Neural cell (in vitro differentiated cells): ENCODE measurements at regions not wholly inside any gene's neighbourhood (a gene's known extent, or its start where the extent isn't known, plus 50 kb on each side); places are given as distances from the start of the nearest gene placed in this dataset.

Experiments used
- EZH2 ChIP-seq: fragments of 200-600, 300-800 bp; shearing (Covaris generic), sonication (generic); IDR thresholded peaks from 2 replicates; pipeline ENCODE4 v1.6.1; 2014; ENCODE audit warnings: antibody characterized with exemption, low read length, borderline replicate concordance, mild to moderate bottlenecking; ENCODE audit not compliant: insufficient read depth, poor library complexity, severe bottlenecking
- POLR2AphosphoS5 ChIP-seq: IDR thresholded peaks from 2 replicates; pipeline ENCODE4 v1.6.1; 2012
- TF ChIP-seq, protein P1 (sequence below): fragments of 450-650 bp; IDR thresholded peaks from 2 replicates; pipeline ENCODE4 v1.5.1; 2014; ENCODE audit warnings: antibody characterized with exemption, mild to moderate bottlenecking, moderate library complexity; ENCODE audit not compliant: poor library complexity, severe bottlenecking

DNA sequence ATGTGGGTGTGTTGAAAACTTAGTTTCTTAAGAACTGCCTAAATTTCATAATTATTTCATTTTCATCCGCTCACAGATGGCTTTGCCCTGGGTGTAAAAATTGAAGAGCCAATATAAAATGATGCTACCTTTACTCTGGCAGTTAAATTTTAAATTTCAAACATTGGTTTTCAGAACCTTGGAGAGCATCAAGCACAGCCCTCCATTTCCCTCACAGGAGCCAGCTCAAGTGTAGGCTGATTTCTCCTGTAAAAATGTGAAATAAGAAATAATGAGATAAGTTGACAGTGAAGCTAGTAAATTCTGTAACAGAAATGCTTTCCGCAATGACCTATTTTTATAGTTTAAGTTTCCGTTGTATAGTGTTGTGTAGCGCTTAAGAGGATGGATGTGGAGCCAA is 53.9 kb upstream of the AKT3 start:
- TF ChIP-seq, protein P1, sequence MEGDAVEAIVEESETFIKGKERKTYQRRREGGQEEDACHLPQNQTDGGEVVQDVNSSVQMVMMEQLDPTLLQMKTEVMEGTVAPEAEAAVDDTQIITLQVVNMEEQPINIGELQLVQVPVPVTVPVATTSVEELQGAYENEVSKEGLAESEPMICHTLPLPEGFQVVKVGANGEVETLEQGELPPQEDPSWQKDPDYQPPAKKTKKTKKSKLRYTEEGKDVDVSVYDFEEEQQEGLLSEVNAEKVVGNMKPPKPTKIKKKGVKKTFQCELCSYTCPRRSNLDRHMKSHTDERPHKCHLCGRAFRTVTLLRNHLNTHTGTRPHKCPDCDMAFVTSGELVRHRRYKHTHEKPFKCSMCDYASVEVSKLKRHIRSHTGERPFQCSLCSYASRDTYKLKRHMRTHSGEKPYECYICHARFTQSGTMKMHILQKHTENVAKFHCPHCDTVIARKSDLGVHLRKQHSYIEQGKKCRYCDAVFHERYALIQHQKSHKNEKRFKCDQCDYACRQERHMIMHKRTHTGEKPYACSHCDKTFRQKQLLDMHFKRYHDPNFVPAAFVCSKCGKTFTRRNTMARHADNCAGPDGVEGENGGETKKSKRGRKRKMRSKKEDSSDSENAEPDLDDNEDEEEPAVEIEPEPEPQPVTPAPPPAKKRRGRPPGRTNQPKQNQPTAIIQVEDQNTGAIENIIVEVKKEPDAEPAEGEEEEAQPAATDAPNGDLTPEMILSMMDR = no peak
- TF ChIP-seq POLR2AphosphoS5 = no peak
- TF ChIP-seq EZH2 = no peak
